Astrocyte of the spinal cord (primary cell): ENCODE measurements at regions not wholly inside any gene's neighbourhood (a gene's known extent, or its start where the extent isn't known, plus 50 kb on each side); places are given as distances from the start of the nearest gene placed in this dataset.
A peak's percentile ranks its signal among the peaks of the same experiment; 100 is the strongest.

Source experiments
- DNase-seq: peaks from one replicate; pipeline ENCODE4 v3.0.0; 2011; ENCODE audit warnings: low read depth, low spot score
- H3K4me3 ChIP-seq: 2 replicates; pipeline ENCODE4 v1.5.1; 2011; ENCODE audit warnings: low read depth, mild to moderate bottlenecking, low read length, moderate library complexity
- CTCF ChIP-seq: IDR thresholded peaks from 2 replicates; pipeline ENCODE4 v1.5.1; 2012; ENCODE audit warnings: low read depth, mild to moderate bottlenecking, low read length, inconsistent platforms
- in situ Hi-C: cut with HindIII; loops from 2 replicates; pipeline ENCODE4 v1.10.0; 2017; ENCODE audit warnings: low sequenced_read_pairs

DNA sequence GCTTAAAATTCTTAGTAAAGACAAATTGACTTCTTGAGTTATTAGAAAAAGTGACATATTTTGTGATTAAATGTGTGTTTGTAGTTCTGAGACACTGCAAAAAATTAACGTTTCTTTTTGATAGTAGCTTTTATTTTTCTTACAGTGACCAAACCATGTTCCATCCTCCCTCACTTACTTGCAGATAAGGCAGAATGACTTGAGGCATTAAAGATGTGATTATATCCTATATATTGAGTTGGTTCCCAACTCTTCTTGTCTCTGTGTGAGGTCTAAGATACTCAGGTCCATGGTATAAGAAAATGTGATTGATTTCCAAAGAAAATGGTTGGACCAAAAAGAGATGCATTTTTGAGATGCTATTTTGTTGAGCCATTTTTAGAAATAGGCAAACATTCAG, 238.3 kb upstream of the NR2F2 start:
- no peak overlapping the region for H3K4me3 ChIP-seq
- in situ Hi-C loops, result no loop called here
- DNase-seq, result no peak
- no peak for TF ChIP-seq CTCF

- no peak overlapping the region for H3K4me3 ChIP-seq
- DNase-seq, result no peak
- in situ Hi-C loops, result no loop called here
- no peak for TF ChIP-seq CTCF
Measured at GRCh38 chr15:96093063-96093462, 237.4 kb upstream of the NR2F2 start.

GRCh38 chr15:96097661-96098060, 232.8 kb upstream of the NR2F2 start:
- no peak for DNase-seq
- TF ChIP-seq CTCF, result no peak
- in situ Hi-C loops, result no loop called here
- H3K4me3 ChIP-seq, result no peak overlapping the region

GRCh38 chr15:96102631-96103030, 227.9 kb upstream of the NR2F2 start:
- H3K4me3 ChIP-seq, result no peak overlapping the region
- no peak for DNase-seq
- in situ Hi-C loops, result no loop called here
- TF ChIP-seq CTCF, result no peak

GRCh38 chr15:96106181-96106580, 224.3 kb upstream of the NR2F2 start:
- in situ Hi-C loops, result no loop called here
- H3K4me3 ChIP-seq, result no peak overlapping the region
- TF ChIP-seq CTCF, result no peak
- no peak for DNase-seq

- DNase-seq, result no peak
- H3K4me3 ChIP-seq, result no peak overlapping the region
- in situ Hi-C loops, result no loop called here
- TF ChIP-seq CTCF, result no peak
Measured at GRCh38 chr15:96106628-96107027, 223.9 kb upstream of the NR2F2 start.

- in situ Hi-C loops, result no loop called here
- no peak overlapping the region for H3K4me3 ChIP-seq
- DNase-seq, result peak; percentile 23
- TF ChIP-seq CTCF, result no peak
Measured at GRCh38 chr15:96107916-96108315, 222.6 kb upstream of the NR2F2 start.
